ENCODE measurements at regions not wholly inside any gene's neighbourhood (a gene's known extent, or its start where the extent isn't known, plus 50 kb on each side); places are given as distances from the start of the nearest gene placed in this dataset.

DNA sequence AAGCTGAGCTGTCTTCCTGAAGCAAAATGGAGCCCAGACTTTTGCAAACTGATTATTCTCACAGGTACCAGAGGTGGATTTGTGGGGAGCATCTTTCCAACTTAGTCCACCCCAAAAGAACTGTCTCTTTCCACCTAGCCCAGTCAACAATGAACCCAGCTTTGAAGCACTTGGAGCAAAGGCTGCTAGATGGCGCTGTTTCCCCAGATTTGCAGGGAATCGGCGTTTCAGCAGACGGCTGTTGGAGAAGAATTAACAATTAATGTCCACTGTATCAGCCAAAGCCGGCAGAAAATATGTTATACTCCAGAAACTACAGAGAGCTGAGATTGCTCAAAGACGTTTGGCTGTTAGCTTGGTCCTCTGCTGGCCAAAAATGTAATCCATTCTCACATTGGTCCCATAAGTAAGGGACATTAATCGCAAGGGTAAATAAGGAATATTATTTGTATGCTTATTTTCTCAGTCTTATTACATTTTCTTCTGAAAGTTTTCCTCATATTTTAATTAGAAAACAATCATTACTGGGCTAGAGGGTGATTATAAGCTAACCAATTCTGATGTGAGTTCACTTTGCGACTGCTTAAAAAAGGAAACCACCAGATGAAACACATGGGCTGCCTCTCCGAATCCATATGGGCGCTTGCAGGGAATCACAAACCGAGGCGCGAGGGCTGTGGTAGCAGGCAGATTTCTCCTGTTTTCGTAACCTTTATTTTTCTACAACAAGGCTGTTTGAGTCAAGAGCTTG lies 423.8 kb upstream of the MEX3C start:
- H3K4me1 Mint-ChIP-seq (ENCODE audit: low read depth): no peaks in the 10 kb centered on the region
- H3K36me3 Mint-ChIP-seq (ENCODE audit: low read depth): no peaks in the 10 kb centered on the region
- DNase-seq: peak; percentile 2
- H3K9me3 Mint-ChIP-seq: peaks cover 29% of the 10 kb centered on the region
- peak; percentile 70 for TF ChIP-seq CTCF (IDR thresholded peaks at IDR 0.05)
- no peaks in the 10 kb centered on the region; the same call in 1 of the 2 replicates for H3K27me3 Mint-ChIP-seq (ENCODE audit: insufficient read depth)
- no peak overlapping the region for H3K27ac Mint-ChIP-seq
- H3K4me3 Mint-ChIP-seq: no peak overlapping the region

- H3K36me3 Mint-ChIP-seq (ENCODE audit: low read depth): no peaks in the 10 kb centered on the region
- peaks cover 25% of the 10 kb centered on the region for H3K9me3 Mint-ChIP-seq
- TF ChIP-seq CTCF (IDR thresholded peaks at IDR 0.05): no peak
- no peak overlapping the region for H3K27ac Mint-ChIP-seq
- no peaks in the 10 kb centered on the region for H3K4me1 Mint-ChIP-seq (ENCODE audit: low read depth)
- no peak for DNase-seq
- H3K4me3 Mint-ChIP-seq: no peak overlapping the region
- H3K27me3 Mint-ChIP-seq (ENCODE audit: insufficient read depth): no peaks in the 10 kb centered on the region; the same call in 1 of the 2 replicates
Measured at GRCh38 chr18:51621864-51622160, 424.3 kb upstream of the MEX3C start.

DNA sequence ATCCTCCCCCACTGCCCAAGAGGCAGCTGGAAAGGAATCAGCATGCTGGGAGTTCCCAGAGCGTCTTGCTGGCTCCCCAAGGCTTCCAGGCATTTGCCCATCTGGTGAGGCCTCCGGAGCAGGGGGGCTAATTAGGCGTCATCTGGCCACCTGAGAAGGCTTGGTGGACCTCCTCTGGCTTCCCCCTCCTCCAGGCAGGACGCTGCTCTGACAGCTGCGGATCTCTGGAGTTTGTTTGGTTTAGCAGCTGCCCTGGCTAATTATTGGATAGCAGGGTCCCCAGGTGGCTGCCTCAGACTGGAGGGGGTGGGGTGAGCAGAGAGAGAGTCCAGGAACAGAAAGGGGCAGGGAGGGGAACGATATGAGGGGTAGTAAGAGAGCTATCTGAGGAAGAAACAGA lies 425.2 kb upstream of the MEX3C start:
- Mint-ChIP-seq H3K4me1 (ENCODE audit: low read depth) (no peaks in the 10 kb centered on the region), H3K27ac (no peak overlapping the region), H3K9me3 (peaks cover 25% of the 10 kb centered on the region), H3K36me3 (ENCODE audit: low read depth) (no peaks in the 10 kb centered on the region), H3K27me3 (ENCODE audit: insufficient read depth) (no peaks in the 10 kb centered on the region; the same call in 1 of the 2 replicates), H3K4me3 (no peak overlapping the region)
- TF ChIP-seq CTCF (IDR thresholded peaks at IDR 0.05): no peak
- no peak for DNase-seq

GRCh38 chr18:51623653-51624052 lies 426.2 kb upstream of the MEX3C start:
- Mint-ChIP-seq H3K4me1 (ENCODE audit: low read depth) (no peaks in the 10 kb centered on the region), H3K9me3 (peaks cover 16% of the 10 kb centered on the region), H3K27me3 (ENCODE audit: insufficient read depth) (no peaks in the 10 kb centered on the region; the same call in 1 of the 2 replicates), H3K27ac (no peak overlapping the region), H3K4me3 (no peak overlapping the region), H3K36me3 (ENCODE audit: low read depth) (no peaks in the 10 kb centered on the region)
- DNase-seq: no peak
- no peak for TF ChIP-seq CTCF (IDR thresholded peaks at IDR 0.05)

GRCh38 chr18:51630706-51631105 lies 433.2 kb upstream of the MEX3C start:
- Mint-ChIP-seq H3K27ac (no peak overlapping the region), H3K27me3 (ENCODE audit: insufficient read depth) (no peaks in the 10 kb centered on the region), H3K9me3 (peaks cover 29% of the 10 kb centered on the region), H3K4me1 (ENCODE audit: low read depth) (no peaks in the 10 kb centered on the region), H3K36me3 (ENCODE audit: low read depth) (no peaks in the 10 kb centered on the region), H3K4me3 (no peak overlapping the region)
- DNase-seq: no peak
- TF ChIP-seq CTCF (IDR thresholded peaks at IDR 0.05): no peak

Measured in HFFc6 (cell line).